ENCODE measurements at regions not wholly inside any gene's neighbourhood (a gene's known extent, or its start where the extent isn't known, plus 50 kb on each side); places are given as distances from the start of the nearest gene placed in this dataset.

- DNase-seq (ENCODE audit: low read depth in 4 of 4, low spot score in 3 of 4): no peak
Measured at GRCh38 chr9:135413461-135413860, 66.1 kb upstream of the PPP1R26 start.

GRCh38 chr9:135414293-135414692 is 65.3 kb upstream of the PPP1R26 start:
- no peak for DNase-seq (ENCODE audit: low read depth in 4 of 4, low spot score in 3 of 4)

- DNase-seq (ENCODE audit: low read depth in 4 of 4, low spot score in 3 of 4): no peak
Measured at GRCh38 chr9:135415586-135415985, 64.0 kb upstream of the PPP1R26 start.

- no peak for DNase-seq (ENCODE audit: low read depth in 4 of 4, low spot score in 3 of 4)
Measured at GRCh38 chr9:135416664-135417290, 62.8 kb upstream of the PPP1R26 start.

GRCh38 chr9:135418161-135418560 is 61.4 kb upstream of the PPP1R26 start:
- DNase-seq (ENCODE audit: low read depth in 4 of 4, low spot score in 3 of 4): no peak

GRCh38 chr9:135419106-135419505 is 60.5 kb upstream of the PPP1R26 start:
- no peak for DNase-seq (ENCODE audit: low read depth in 4 of 4, low spot score in 3 of 4)

GRCh38 chr9:135422341-135422944 is 57.1 kb upstream of the PPP1R26 start:
- no peak for DNase-seq (ENCODE audit: low read depth in 4 of 4, low spot score in 3 of 4)

- DNase-seq (ENCODE audit: low read depth in 4 of 4, low spot score in 3 of 4): no peak
Measured at GRCh38 chr9:135423725-135424124, 55.9 kb upstream of the PPP1R26 start.
